HEK293T (cell line): ENCODE measurements at regions not wholly inside any gene's neighbourhood (a gene's known extent, or its start where the extent isn't known, plus 50 kb on each side); places are given as distances from the start of the nearest gene placed in this dataset.

Experiments used
- ARNT ChIP-seq: fragments of 450-650 bp; IDR thresholded peaks from 2 replicates; pipeline ENCODE4 v1.6.1; 2017; ENCODE audit warnings: mild to moderate bottlenecking
- BHLHE40 ChIP-seq: fragments of 450-650 bp; IDR thresholded peaks from 2 replicates; pipeline ENCODE4 v1.6.1; 2016; ENCODE audit warnings: mild to moderate bottlenecking, moderate library complexity, borderline replicate concordance
- CTBP1 ChIP-seq: fragments of 450-650 bp; IDR thresholded peaks from 2 replicates; pipeline ENCODE4 v1.6.1; 2016; ENCODE audit warnings: borderline replicate concordance
- ELF4 ChIP-seq: fragments of 450-650 bp; IDR thresholded peaks from 2 replicates; pipeline ENCODE4 v1.6.1; 2017; ENCODE audit warnings: antibody characterized with exemption
- FOXA1 ChIP-seq: fragments of 450-650 bp; IDR thresholded peaks from 2 replicates; pipeline ENCODE4 v1.6.1; 2016; ENCODE audit warnings: mild to moderate bottlenecking
- FOXK2 ChIP-seq: fragments of 450-650 bp; IDR thresholded peaks from 2 replicates; pipeline ENCODE4 v1.6.1; 2016; ENCODE audit warnings: mild to moderate bottlenecking
- FOXM1 ChIP-seq: fragments of 450-650 bp; IDR thresholded peaks from 2 replicates; pipeline ENCODE4 v1.6.1; 2017; ENCODE audit warnings: mild to moderate bottlenecking, borderline replicate concordance
- HDGF ChIP-seq: fragments of 450-650 bp; IDR thresholded peaks from 2 replicates; pipeline ENCODE4 v1.6.1; 2017; ENCODE audit warnings: antibody characterized with exemption, borderline replicate concordance
- NFRKB ChIP-seq: fragments of 450-650 bp; IDR thresholded peaks from 2 replicates; pipeline ENCODE4 v1.6.1; 2016; ENCODE audit warnings: mild to moderate bottlenecking, moderate library complexity
- PKNOX1 ChIP-seq: fragments of 450-650 bp; IDR thresholded peaks from 2 replicates; pipeline ENCODE4 v1.6.1; 2016
- SP1 ChIP-seq: fragments of 450-650 bp; IDR thresholded peaks from 2 replicates; pipeline ENCODE4 v1.6.1; 2017
- SUZ12 ChIP-seq: fragments of 450-650 bp; IDR thresholded peaks from 2 replicates; pipeline ENCODE4 v1.6.1; 2016; ENCODE audit warnings: mild to moderate bottlenecking
- TARDBP ChIP-seq: fragments of 450-650 bp; IDR thresholded peaks from 2 replicates; pipeline ENCODE4 v1.6.1; 2016
- ZNF384 ChIP-seq: fragments of 450-650 bp; IDR thresholded peaks from 2 replicates; pipeline ENCODE4 v1.6.1; 2016

GRCh38 chr15:81434851-81435250 is 60.8 kb upstream of the TMC3 start:
- TF ChIP-seq BHLHE40 (no peak), SP1 (no peak), TARDBP (no peak), ARNT (no peak), FOXK2 (no peak), HDGF (no peak), NFRKB (no peak), SUZ12 (no peak), ELF4 (no peak), FOXM1 (no peak), PKNOX1 (no peak), CTBP1 (no peak), ZNF384 (no peak), FOXA1 (no peak)
